ENCODE measurements at regions not wholly inside any gene's neighbourhood (a gene's known extent, or its start where the extent isn't known, plus 50 kb on each side); places are given as distances from the start of the nearest gene placed in this dataset.

GRCh38 chr3:70854108-70854507 is 541.7 kb upstream of the MDFIC2 start:
- DNase-seq (ENCODE audit: low read depth, low spot score) (no peak), FAIRE-seq (no peak)
- H4K20me1 ChIP-seq (ENCODE audit: control insufficient read depth, extremely low read depth, insufficient read depth, low read length): no peaks in the 10 kb centered on the region
- no peaks in the 10 kb centered on the region for H3K9me3 ChIP-seq (ENCODE audit: control insufficient read depth, low read depth, low read length)
- dilution Hi-C loops (cut with MboI; ENCODE audit: extremely low pct_ligation_motif_present, low sequenced_read_pairs): no loop called here
- H3K27ac ChIP-seq (ENCODE audit: control insufficient read depth, insufficient read depth, low read length): no peak overlapping the region
- H3K4me3 ChIP-seq (ENCODE audit: control insufficient read depth in 2 of 3, extremely low read depth in 1 of 3, insufficient read depth in 2 of 3, low read depth in 1 of 3, low read length in 3 of 3): no peak overlapping the region
- H2AFZ ChIP-seq (ENCODE audit: control insufficient read depth, low read length): no peak overlapping the region
- no peaks in the 10 kb centered on the region for H3K79me2 ChIP-seq (ENCODE audit: control insufficient read depth, insufficient read depth, low read length)
- no peaks in the 10 kb centered on the region for H3K36me3 ChIP-seq (ENCODE audit: control insufficient read depth in 2 of 2, extremely low read depth in 1 of 2, insufficient read depth in 2 of 2, low read length in 2 of 2)
- TF ChIP-seq EZH2 (IDR thresholded peaks at IDR 0.05; ENCODE audit: low read length): no peak
- TF ChIP-seq, protein P1, sequence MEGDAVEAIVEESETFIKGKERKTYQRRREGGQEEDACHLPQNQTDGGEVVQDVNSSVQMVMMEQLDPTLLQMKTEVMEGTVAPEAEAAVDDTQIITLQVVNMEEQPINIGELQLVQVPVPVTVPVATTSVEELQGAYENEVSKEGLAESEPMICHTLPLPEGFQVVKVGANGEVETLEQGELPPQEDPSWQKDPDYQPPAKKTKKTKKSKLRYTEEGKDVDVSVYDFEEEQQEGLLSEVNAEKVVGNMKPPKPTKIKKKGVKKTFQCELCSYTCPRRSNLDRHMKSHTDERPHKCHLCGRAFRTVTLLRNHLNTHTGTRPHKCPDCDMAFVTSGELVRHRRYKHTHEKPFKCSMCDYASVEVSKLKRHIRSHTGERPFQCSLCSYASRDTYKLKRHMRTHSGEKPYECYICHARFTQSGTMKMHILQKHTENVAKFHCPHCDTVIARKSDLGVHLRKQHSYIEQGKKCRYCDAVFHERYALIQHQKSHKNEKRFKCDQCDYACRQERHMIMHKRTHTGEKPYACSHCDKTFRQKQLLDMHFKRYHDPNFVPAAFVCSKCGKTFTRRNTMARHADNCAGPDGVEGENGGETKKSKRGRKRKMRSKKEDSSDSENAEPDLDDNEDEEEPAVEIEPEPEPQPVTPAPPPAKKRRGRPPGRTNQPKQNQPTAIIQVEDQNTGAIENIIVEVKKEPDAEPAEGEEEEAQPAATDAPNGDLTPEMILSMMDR (optimal IDR thresholded peaks at IDR 0.05 in 1 of 3, IDR thresholded peaks at IDR 0.05 in 1 of 3, conservative IDR thresholded peaks at IDR 0.05 in 1 of 3; ENCODE audit: extremely low read depth in 1 of 3, insufficient read depth in 2 of 3, low read length in 3 of 3): no peak
- H3K4me1 ChIP-seq (ENCODE audit: control insufficient read depth, extremely low read depth, insufficient read depth, low read length): peaks cover 29% of the 10 kb centered on the region
- no peaks in the 10 kb centered on the region for H3K27me3 ChIP-seq (ENCODE audit: control insufficient read depth, extremely low read depth, insufficient read depth, low read length)
- no peaks in the 10 kb centered on the region for H3K9me1 ChIP-seq (ENCODE audit: control insufficient read depth, extremely low read depth, insufficient read depth, low read length)
- H3K9ac ChIP-seq (ENCODE audit: control insufficient read depth, extremely low read depth, insufficient read depth, low read length): no peak overlapping the region
- H3K4me2 ChIP-seq (ENCODE audit: control insufficient read depth, extremely low read depth, insufficient read depth, low read depth, low read length): no peak overlapping the region

DNA sequence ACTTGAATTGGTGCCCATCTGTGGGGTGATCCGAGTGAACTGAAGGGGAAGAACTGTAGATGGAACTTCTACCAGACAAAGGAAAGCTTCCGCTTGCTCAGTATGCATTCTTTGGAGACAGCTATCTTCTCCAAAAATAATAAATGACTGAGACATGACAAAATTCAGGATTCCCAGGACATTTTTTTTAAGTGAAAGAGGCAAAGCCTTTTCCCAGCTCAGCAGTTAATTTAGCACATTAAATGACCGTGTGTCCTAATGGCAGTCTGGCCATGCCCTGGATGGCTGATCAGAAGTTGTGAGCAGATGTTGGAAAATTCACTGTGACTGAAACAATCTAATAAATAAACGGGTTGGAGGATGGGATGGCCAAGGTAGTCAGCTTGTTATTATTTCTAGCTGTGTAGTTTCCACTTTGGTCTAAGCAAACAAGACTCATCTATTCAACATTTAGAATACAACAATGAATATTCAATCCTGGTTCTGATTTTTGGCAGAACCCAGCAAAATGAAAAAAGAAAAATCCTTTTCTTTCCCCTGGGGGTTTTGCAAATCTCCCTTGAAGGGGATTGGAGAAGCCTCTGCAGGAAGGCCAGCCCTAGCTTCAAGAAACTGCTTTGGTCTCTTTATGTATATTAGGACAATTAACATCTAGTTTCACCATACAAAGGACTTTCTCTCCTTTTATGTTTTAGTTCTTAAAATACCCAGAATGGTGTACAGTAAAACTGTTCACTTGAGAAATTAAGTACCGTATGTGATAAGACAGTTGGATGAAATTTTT is 540.9 kb upstream of the MDFIC2 start:
- H3K9ac ChIP-seq (ENCODE audit: control insufficient read depth, extremely low read depth, insufficient read depth, low read length): no peak overlapping the region
- no peaks in the 10 kb centered on the region for H3K79me2 ChIP-seq (ENCODE audit: control insufficient read depth, insufficient read depth, low read length)
- H3K27ac ChIP-seq (ENCODE audit: control insufficient read depth, insufficient read depth, low read length): no peak overlapping the region
- H3K4me1 ChIP-seq (ENCODE audit: control insufficient read depth, extremely low read depth, insufficient read depth, low read length): peaks cover 29% of the 10 kb centered on the region
- H2AFZ ChIP-seq (ENCODE audit: control insufficient read depth, low read length): no peak overlapping the region
- TF ChIP-seq, protein P1 (optimal IDR thresholded peaks at IDR 0.05 in 1 of 3, IDR thresholded peaks at IDR 0.05 in 1 of 3, conservative IDR thresholded peaks at IDR 0.05 in 1 of 3; ENCODE audit: extremely low read depth in 1 of 3, insufficient read depth in 2 of 3, low read length in 3 of 3): no peak
- TF ChIP-seq EZH2 (IDR thresholded peaks at IDR 0.05; ENCODE audit: low read length): no peak
- H3K27me3 ChIP-seq (ENCODE audit: control insufficient read depth, extremely low read depth, insufficient read depth, low read length): no peaks in the 10 kb centered on the region
- H3K9me1 ChIP-seq (ENCODE audit: control insufficient read depth, extremely low read depth, insufficient read depth, low read length): no peaks in the 10 kb centered on the region
- dilution Hi-C loops (cut with MboI; ENCODE audit: extremely low pct_ligation_motif_present, low sequenced_read_pairs): no loop called here
- H4K20me1 ChIP-seq (ENCODE audit: control insufficient read depth, extremely low read depth, insufficient read depth, low read length): no peaks in the 10 kb centered on the region
- DNase-seq (ENCODE audit: low read depth, low spot score): no peak
- H3K36me3 ChIP-seq (ENCODE audit: control insufficient read depth in 2 of 2, extremely low read depth in 1 of 2, insufficient read depth in 2 of 2, low read length in 2 of 2): no peaks in the 10 kb centered on the region
- H3K9me3 ChIP-seq (ENCODE audit: control insufficient read depth, low read depth, low read length): no peaks in the 10 kb centered on the region
- no peak overlapping the region for H3K4me3 ChIP-seq (ENCODE audit: control insufficient read depth in 2 of 3, extremely low read depth in 1 of 3, insufficient read depth in 2 of 3, low read depth in 1 of 3, low read length in 3 of 3)
- H3K4me2 ChIP-seq (ENCODE audit: control insufficient read depth, extremely low read depth, insufficient read depth, low read depth, low read length): no peak overlapping the region
- FAIRE-seq: no peak
